ENCODE measurements at regions not wholly inside any gene's neighbourhood (a gene's known extent, or its start where the extent isn't known, plus 50 kb on each side); places are given as distances from the start of the nearest gene placed in this dataset.

DNA sequence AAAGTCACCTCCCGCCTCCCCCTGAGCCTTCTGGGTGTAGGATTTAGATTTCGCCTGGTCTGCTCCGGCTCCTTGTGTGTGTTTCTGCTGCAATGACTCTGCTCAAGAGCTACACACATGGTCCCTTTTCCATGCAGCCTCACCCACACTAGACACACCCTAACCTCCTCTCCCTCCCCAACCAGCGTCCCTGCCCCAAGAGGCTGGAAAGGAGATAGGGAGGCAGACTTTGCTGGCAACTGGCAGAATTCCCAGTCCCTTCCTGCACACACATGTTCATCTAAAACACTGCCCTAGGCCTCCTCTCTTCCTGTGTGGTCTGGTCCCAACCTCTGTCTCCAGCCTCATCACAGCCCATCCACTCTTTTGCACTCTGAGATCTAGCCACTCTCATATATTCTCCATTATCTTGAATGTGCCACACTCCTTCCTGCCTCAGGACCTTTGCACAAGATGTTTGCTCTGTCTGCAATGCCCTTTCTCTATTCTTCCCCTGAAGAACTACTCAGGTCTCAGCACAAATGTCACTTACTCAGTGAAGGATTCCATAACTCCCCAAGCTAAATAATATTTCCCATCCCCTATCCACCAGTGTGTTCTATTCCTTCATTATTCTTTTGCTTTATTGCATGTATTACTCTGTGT, 253.8 kb downstream of the CDK5RAP2 start:
- TF ChIP-seq TEAD1 (CRISPR knock-in tag; IDR thresholded peaks at IDR 0.05) (no peak), CBFB (CRISPR knock-in tag; IDR thresholded peaks at IDR 0.05; ENCODE audit: low read depth) (no peak)
- TF ChIP-seq, protein P1, sequence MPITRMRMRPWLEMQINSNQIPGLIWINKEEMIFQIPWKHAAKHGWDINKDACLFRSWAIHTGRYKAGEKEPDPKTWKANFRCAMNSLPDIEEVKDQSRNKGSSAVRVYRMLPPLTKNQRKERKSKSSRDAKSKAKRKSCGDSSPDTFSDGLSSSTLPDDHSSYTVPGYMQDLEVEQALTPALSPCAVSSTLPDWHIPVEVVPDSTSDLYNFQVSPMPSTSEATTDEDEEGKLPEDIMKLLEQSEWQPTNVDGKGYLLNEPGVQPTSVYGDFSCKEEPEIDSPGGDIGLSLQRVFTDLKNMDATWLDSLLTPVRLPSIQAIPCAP (CRISPR knock-in tag; IDR thresholded peaks at IDR 0.05): no peak
- TF ChIP-seq, protein P2, sequence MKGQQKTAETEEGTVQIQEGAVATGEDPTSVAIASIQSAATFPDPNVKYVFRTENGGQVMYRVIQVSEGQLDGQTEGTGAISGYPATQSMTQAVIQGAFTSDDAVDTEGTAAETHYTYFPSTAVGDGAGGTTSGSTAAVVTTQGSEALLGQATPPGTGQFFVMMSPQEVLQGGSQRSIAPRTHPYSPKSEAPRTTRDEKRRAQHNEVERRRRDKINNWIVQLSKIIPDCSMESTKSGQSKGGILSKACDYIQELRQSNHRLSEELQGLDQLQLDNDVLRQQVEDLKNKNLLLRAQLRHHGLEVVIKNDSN (CRISPR knock-in tag; IDR thresholded peaks at IDR 0.05): no peak
- TF ChIP-seq, protein P3, sequence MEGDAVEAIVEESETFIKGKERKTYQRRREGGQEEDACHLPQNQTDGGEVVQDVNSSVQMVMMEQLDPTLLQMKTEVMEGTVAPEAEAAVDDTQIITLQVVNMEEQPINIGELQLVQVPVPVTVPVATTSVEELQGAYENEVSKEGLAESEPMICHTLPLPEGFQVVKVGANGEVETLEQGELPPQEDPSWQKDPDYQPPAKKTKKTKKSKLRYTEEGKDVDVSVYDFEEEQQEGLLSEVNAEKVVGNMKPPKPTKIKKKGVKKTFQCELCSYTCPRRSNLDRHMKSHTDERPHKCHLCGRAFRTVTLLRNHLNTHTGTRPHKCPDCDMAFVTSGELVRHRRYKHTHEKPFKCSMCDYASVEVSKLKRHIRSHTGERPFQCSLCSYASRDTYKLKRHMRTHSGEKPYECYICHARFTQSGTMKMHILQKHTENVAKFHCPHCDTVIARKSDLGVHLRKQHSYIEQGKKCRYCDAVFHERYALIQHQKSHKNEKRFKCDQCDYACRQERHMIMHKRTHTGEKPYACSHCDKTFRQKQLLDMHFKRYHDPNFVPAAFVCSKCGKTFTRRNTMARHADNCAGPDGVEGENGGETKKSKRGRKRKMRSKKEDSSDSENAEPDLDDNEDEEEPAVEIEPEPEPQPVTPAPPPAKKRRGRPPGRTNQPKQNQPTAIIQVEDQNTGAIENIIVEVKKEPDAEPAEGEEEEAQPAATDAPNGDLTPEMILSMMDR (IDR thresholded peaks at IDR 0.05): no peak
